Heart left ventricle (tissue), 16 donors: ENCODE measurements at regions not wholly inside any gene's neighbourhood (a gene's known extent, or its start where the extent isn't known, plus 50 kb on each side); places are given as distances from the start of the nearest gene placed in this dataset.
A peak's percentile ranks its signal among the peaks of the same experiment; 100 is the strongest.

Experiments
- ATAC-seq, 4 donors: fragments of 200-7000 bp; cut with Tn5 transposase; one replicate each; pipeline ENCODE4 v1.9.1; 2020 to 2022; ENCODE audit warnings: moderate library complexity in 4 of 4, mild to moderate bottlenecking in 3 of 4, moderate number of reproducible peaks in 1 of 4
- DNase-seq, 5 donors: peaks; one replicate each; pipeline ENCODE4 v3.0.0-alpha.2; 2020
- H3K27ac ChIP-seq, 12 donors: fragments of 200-600 bp; sonication (generic) in 4 of 12; one replicate each; pipeline versions ENCODE4 v1.5.0 to v1.8.0; 2016 to 2022; ENCODE audit warnings: mild to moderate bottlenecking in 2 of 12
- H3K27me3 ChIP-seq, 9 donors: fragments of 200-600 bp; sonication (generic) in 2 of 9; one replicate each; pipeline versions ENCODE4 v1.5.1 to v1.8.0; 2016 to 2022; ENCODE audit warnings: mild to moderate bottlenecking in 3 of 9
- H3K36me3 ChIP-seq, 9 donors: fragments of 200-600 bp; sonication (generic) in 2 of 9; one replicate each; pipeline versions ENCODE4 v1.5.0 to v1.8.0; 2018 to 2022; ENCODE audit warnings: mild to moderate bottlenecking in 2 of 9
- H3K4me1 ChIP-seq, 12 donors: fragments of 200-600 bp; sonication (generic) in 4 of 12; one replicate each; pipeline versions ENCODE4 v1.5.0 to v1.8.0; 2016 to 2022; ENCODE audit warnings: mild to moderate bottlenecking in 3 of 12
- H3K4me3 ChIP-seq, 12 donors: fragments of 200-600 bp; sonication (generic) in 4 of 12; one replicate each; pipeline versions ENCODE4 v1.5.0 to v1.8.0; 2017 to 2022; ENCODE audit warnings: mild to moderate bottlenecking in 9 of 12, moderate library complexity in 4 of 12
- H3K9me3 ChIP-seq, 12 donors: fragments of 200-600 bp; sonication (generic) in 4 of 12; one replicate each; pipeline versions ENCODE4 v1.5.0 to v1.8.0; 2016 to 2022; ENCODE audit warnings: mild to moderate bottlenecking in 1 of 12
- POLR2A ChIP-seq, 2 donors: fragments of 450-650 bp; IDR thresholded peaks; one replicate each; pipeline ENCODE4 v1.6.1; 2017; ENCODE audit warnings: antibody characterized with exemption in 2 of 2, mild to moderate bottlenecking in 2 of 2, moderate library complexity in 2 of 2
- WGBS, 4 donors: extraction: QIAGEN DNeasy Blood & Tissue Kit in 2 of 4; methylation state at CpG; one replicate each; pipeline versions ENCODE4 v1.1.5 to v1.1.7; 2013 to 2018; 5-methylcytosine and 5-hydroxymethylcytosine counted together
- intact Hi-C, 10 donors: fragments of 100-400 bp; cut with DNase I; formaldehyde crosslinking; loops; one replicate each; pipeline versions ENCODE4 v1.11.1 to v1.14.2; 2022
- TF ChIP-seq, protein P1 (sequence below), 12 donors: fragments of 200-600 bp; sonication (generic) in 4 of 12; IDR thresholded peaks; one replicate each; pipeline versions ENCODE4 v1.5.0 to v1.8.0; 2018 to 2022; ENCODE audit warnings: antibody characterized with exemption in 12 of 12, mild to moderate bottlenecking in 5 of 12
- donor health status: ischemic (EF 13 %, LVEDD 7.1; RV severe dilation, severe dysfunction).
- donor health status: healthy with polysubstance abuse.
- donor health status: DM: no; HTN: yes; CAD: no.
- donor health status: DM: no; HTN: no; CAD: no.
- donor health status: ischemic (EF 25% LVEDD 6.9; RV normal size, moderate dysfunction).
- donor health status: ischemic (EF 25% LVEDD 5.7; RV mildly dilated, moderate dysfunction).
- donor health status: healthy.
- donor health status: DM: yes; HTN: yes; CAD: no.
- donor health status: ischemic (EF 35%, LVEDD 5.7; RV mildly dilated, moderate dysfunction).
- donor health status: nonischemic (EF 11% LVEDD 7.7; RV severe dilation, severe dysfunction).
- donor health status: DM: yes; HTN: yes; CAD: no.
- donor health status: PGD.
- donor health status: ischemic (EF 29% LVEDD 5.4; RV normal size, mild dysfunction).
- donor health status: nonischemic (EF 23%, LVEDD 6.1; RV moderate dilation, normal function).

DNA sequence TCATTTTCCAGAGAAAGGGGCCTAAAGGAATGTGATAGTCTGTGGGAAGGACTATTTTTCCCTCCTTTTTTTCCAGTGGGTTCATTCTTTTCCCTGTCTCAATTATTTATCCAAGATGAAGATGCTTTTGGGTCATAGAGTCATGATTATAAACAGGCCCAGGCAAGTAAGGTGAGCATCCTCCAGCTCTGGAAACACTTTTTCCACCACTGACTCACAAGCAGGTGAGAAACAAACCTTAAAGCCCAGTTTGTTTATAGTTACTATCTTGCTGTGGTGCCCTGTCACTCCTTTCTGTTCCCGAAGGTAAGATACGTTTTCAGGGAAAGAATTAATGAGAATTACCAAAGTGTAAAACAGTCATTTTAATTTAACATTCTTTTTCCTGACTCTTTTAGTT is 107.7 kb upstream of the IFNG-AS1 start:
- ATAC-seq (no peak), DNase-seq (no peak)
- Histone ChIP-seq H3K27me3 (no peaks in the 10 kb centered on the region), H3K27ac (no peak overlapping the region), H3K4me1 (peaks cover 0 to 12% (median 0%) of the 10 kb centered on the region in 12 donors), H3K9me3 (no peaks in the 10 kb centered on the region), H3K4me3 (no peak overlapping the region), H3K36me3 (no peaks in the 10 kb centered on the region)
- WGBS, 4 donors, result 68 to 74% (median 70%) methylated on average over 2 of the region's 2 CpGs
- intact Hi-C loops, result no loop called here
- no peak for TF ChIP-seq POLR2A (IDR thresholded peaks at IDR 0.05)
- TF ChIP-seq, protein P1, sequence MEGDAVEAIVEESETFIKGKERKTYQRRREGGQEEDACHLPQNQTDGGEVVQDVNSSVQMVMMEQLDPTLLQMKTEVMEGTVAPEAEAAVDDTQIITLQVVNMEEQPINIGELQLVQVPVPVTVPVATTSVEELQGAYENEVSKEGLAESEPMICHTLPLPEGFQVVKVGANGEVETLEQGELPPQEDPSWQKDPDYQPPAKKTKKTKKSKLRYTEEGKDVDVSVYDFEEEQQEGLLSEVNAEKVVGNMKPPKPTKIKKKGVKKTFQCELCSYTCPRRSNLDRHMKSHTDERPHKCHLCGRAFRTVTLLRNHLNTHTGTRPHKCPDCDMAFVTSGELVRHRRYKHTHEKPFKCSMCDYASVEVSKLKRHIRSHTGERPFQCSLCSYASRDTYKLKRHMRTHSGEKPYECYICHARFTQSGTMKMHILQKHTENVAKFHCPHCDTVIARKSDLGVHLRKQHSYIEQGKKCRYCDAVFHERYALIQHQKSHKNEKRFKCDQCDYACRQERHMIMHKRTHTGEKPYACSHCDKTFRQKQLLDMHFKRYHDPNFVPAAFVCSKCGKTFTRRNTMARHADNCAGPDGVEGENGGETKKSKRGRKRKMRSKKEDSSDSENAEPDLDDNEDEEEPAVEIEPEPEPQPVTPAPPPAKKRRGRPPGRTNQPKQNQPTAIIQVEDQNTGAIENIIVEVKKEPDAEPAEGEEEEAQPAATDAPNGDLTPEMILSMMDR (IDR thresholded peaks at IDR 0.05), result no peak

DNA sequence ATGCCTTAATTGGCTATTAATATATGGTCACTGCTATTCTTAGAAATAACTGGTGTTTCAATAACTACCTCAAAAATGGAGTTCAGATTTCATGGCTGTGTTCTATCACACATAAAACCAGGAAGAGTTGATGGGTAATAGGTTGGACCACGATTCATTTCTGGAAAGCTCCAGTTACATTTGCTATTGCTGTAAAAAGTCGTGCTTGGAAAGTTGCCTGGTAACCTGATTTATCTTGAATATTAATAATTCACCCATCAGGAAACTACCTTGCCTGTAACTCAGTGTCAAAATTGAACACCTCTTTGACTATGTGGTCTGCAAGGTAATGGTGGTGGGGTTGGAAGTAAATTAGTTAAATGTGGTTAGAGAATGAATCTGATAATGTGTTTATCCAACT is 104.7 kb upstream of the IFNG-AS1 start:
- Histone ChIP-seq H3K36me3 (no peaks in the 10 kb centered on the region), H3K9me3 (no peaks in the 10 kb centered on the region), H3K27ac (peak overlapping the region in 2 of 12 donors; percentile 33 to 49), H3K4me3 (no peak overlapping the region), H3K4me1 (peaks cover 0 to 15% (median 0%) of the 10 kb centered on the region in 12 donors), H3K27me3 (no peaks in the 10 kb centered on the region)
- ATAC-seq, result no peak
- 25 to 60% (median 47%) methylated on average over 2 of the region's 2 CpGs for WGBS, 4 donors
- TF ChIP-seq, protein P1 (IDR thresholded peaks at IDR 0.05), result no peak
- no peak for TF ChIP-seq POLR2A (IDR thresholded peaks at IDR 0.05)
- intact Hi-C loops, result no loop called here
- DNase-seq, result no peak

DNA sequence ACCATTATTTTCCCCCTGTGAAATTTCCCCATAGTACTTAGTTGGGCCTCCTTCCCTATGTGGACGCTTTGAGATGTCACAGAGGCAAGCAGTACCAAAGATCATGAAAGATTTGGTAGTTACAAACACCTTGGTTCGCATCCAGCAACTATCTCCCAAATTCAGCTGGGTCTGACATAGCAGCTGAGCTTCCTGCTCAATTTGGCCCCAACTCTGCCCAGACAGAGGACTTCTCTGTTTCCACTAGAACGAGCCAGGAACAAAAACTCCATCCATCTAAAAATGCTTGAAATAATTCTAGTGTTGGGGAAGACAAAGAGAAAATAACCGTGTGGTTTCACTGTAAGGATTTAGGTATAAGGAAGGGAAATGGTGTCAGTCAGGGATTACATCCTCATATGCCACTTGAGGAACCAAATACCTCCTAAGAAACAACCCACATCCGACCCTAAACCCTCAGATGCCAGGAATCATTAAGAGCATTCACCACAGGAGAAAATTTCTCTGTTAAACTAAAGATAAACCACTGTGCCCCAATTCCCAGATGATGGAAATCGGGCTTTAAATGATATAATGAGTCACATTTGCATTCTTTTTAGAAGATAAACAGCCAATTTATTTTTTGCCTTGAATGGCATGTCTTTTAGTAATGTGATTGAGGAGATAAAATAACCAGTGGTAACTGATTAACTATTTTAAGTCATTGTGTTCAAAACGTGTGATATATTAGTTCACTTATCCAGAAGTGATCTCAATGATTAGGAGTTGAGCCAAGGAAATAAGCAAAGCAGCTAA is 103.7 kb upstream of the IFNG-AS1 start:
- ATAC-seq (peak in 3 of 4 donors; percentile 41 to 64 (median 44)), DNase-seq (peak in 3 of 5 donors; percentile 14 to 29 (median 26))
- H3K9me3 ChIP-seq, result no peaks in the 10 kb centered on the region
- H3K4me1 ChIP-seq, result peaks cover 0 to 15% (median 0%) of the 10 kb centered on the region in 12 donors
- H3K27me3 ChIP-seq, result no peaks in the 10 kb centered on the region
- peak overlapping the region in 5 of 12 donors; percentile 2 to 71 (median 62) for H3K27ac ChIP-seq
- H3K4me3 ChIP-seq, result no peak overlapping the region
- TF ChIP-seq POLR2A (IDR thresholded peaks at IDR 0.05), result no peak
- TF ChIP-seq, protein P1 (IDR thresholded peaks at IDR 0.05), result no peak
- H3K36me3 ChIP-seq, result no peaks in the 10 kb centered on the region
- intact Hi-C loops, result no loop called here
- 50 to 65% (median 56%) methylated on average over 7 of the region's 7 CpGs for WGBS, 4 donors

DNA sequence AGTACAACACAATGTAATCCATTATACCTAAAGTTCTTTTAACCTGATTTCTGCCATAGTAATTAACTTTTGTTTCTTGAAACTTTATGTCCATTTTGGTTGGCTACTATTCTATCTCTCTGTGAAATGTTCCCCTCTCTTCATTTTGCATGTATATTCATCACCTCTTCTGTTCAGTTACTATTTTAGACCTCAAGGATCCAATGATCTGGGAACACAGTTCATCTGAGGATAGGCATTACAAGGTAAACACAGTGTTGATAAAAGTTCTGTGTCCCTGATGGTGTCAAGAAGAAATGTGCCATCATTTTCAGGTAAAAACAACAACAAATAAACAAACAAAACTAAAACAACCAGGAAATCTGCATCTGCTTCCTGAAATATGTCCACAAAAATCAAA is 102.2 kb upstream of the IFNG-AS1 start:
- Histone ChIP-seq H3K27me3 (no peaks in the 10 kb centered on the region), H3K4me3 (no peak overlapping the region), H3K9me3 (no peaks in the 10 kb centered on the region), H3K4me1 (peaks cover 0 to 14% (median 0%) of the 10 kb centered on the region in 12 donors), H3K27ac (no peak overlapping the region), H3K36me3 (no peaks in the 10 kb centered on the region)
- TF ChIP-seq, protein P1 (IDR thresholded peaks at IDR 0.05), result no peak
- TF ChIP-seq POLR2A (IDR thresholded peaks at IDR 0.05), result no peak
- ATAC-seq, result peak in 1 of 4 donors; percentile 50
- no peak for DNase-seq
- intact Hi-C loops, result no loop called here
